ENCODE measurements at regions not wholly inside any gene's neighbourhood (a gene's known extent, or its start where the extent isn't known, plus 50 kb on each side); places are given as distances from the start of the nearest gene placed in this dataset.

DNA sequence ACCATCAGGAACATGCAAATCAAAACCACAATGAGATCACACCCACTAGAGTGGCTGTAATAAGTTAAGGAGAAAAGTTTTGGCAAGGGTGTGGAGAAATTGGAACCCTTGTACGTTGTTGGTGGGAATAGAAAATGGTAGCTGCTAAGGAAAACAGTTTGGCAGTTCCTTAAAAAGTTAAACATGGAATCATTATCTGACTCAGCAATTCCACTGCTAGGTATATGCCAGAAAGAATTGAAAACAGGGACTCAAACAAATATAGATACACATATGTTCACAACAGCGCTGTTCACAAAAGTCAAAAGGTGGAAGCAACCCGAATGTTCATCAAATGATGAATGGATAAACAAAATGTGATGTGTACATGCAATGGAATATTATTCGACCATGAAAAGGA is 138.8 kb upstream of the ATP2B2 start:
- TF ChIP-seq POLR2A (IDR thresholded peaks at IDR 0.05; ENCODE audit: low read depth, low read length) (no peak), MYC (IDR thresholded peaks at IDR 0.05; ENCODE audit: low read depth, low read length) (no peak), EZH2 (IDR thresholded peaks at IDR 0.05; ENCODE audit: borderline replicate concordance, low read depth, low read length, severe bottlenecking) (no peak), POLR2AphosphoS5 (IDR thresholded peaks at IDR 0.05; ENCODE audit: insufficient read depth, low read depth, low read length) (no peak), JUN (IDR thresholded peaks at IDR 0.05; ENCODE audit: borderline replicate concordance, insufficient read depth, insufficient read length, low read depth) (no peak), FOS (IDR thresholded peaks at IDR 0.05; ENCODE audit: borderline replicate concordance, insufficient read depth, low read length) (no peak), GATA2 (IDR thresholded peaks at IDR 0.05; ENCODE audit: insufficient read depth, insufficient read length, low read depth, low read length) (no peak)
- TF ChIP-seq, protein P1, sequence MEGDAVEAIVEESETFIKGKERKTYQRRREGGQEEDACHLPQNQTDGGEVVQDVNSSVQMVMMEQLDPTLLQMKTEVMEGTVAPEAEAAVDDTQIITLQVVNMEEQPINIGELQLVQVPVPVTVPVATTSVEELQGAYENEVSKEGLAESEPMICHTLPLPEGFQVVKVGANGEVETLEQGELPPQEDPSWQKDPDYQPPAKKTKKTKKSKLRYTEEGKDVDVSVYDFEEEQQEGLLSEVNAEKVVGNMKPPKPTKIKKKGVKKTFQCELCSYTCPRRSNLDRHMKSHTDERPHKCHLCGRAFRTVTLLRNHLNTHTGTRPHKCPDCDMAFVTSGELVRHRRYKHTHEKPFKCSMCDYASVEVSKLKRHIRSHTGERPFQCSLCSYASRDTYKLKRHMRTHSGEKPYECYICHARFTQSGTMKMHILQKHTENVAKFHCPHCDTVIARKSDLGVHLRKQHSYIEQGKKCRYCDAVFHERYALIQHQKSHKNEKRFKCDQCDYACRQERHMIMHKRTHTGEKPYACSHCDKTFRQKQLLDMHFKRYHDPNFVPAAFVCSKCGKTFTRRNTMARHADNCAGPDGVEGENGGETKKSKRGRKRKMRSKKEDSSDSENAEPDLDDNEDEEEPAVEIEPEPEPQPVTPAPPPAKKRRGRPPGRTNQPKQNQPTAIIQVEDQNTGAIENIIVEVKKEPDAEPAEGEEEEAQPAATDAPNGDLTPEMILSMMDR (IDR thresholded peaks at IDR 0.05; ENCODE audit: extremely low read depth in 1 of 2, insufficient read depth in 1 of 2, low read depth in 1 of 2, low read length in 2 of 2) = no peak
- TF ChIP-seq, protein P2, sequence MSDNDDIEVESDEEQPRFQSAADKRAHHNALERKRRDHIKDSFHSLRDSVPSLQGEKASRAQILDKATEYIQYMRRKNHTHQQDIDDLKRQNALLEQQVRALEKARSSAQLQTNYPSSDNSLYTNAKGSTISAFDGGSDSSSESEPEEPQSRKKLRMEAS (IDR thresholded peaks at IDR 0.05; ENCODE audit: insufficient read depth, insufficient read length) = no peak
